ENCODE measurements at regions not wholly inside any gene's neighbourhood (a gene's known extent, or its start where the extent isn't known, plus 50 kb on each side); places are given as distances from the start of the nearest gene placed in this dataset.

DNA sequence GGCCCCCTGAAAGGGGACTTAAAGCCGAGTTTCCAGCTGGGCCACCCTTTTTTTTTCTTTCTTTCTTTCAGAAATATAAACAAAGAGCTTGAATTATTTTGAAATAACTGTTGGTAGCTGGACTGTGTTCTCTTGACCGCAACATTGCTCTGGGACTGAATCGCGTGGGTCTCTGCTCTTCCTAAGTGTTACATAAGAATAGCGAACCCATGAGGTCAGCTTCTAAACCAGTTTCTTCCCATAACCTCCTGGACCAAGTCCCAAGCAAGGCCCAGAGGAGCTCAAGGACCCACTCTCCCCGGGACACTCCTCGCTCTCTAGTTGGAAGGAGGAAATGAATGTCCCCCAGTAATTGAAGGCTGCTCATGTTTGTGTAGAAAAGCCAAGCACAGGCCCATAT, 91.1 kb downstream of the CXCL12 start:
- TF ChIP-seq EZH2phosphoT487 (IDR thresholded peaks at IDR 0.05; ENCODE audit: borderline replicate concordance), result no peak
- TF ChIP-seq, protein P1, sequence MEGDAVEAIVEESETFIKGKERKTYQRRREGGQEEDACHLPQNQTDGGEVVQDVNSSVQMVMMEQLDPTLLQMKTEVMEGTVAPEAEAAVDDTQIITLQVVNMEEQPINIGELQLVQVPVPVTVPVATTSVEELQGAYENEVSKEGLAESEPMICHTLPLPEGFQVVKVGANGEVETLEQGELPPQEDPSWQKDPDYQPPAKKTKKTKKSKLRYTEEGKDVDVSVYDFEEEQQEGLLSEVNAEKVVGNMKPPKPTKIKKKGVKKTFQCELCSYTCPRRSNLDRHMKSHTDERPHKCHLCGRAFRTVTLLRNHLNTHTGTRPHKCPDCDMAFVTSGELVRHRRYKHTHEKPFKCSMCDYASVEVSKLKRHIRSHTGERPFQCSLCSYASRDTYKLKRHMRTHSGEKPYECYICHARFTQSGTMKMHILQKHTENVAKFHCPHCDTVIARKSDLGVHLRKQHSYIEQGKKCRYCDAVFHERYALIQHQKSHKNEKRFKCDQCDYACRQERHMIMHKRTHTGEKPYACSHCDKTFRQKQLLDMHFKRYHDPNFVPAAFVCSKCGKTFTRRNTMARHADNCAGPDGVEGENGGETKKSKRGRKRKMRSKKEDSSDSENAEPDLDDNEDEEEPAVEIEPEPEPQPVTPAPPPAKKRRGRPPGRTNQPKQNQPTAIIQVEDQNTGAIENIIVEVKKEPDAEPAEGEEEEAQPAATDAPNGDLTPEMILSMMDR (conservative IDR thresholded peaks at IDR 0.05; ENCODE audit: low read length), result no peak
